ELF-1 (cell line): ENCODE measurements at regions not wholly inside any gene's neighbourhood (a gene's known extent, or its start where the extent isn't known, plus 50 kb on each side); places are given as distances from the start of the nearest gene placed in this dataset.

Experiments
- DNase-seq: peaks from one replicate; pipeline ENCODE4 v3.0.0-alpha.2; 2016; ENCODE audit warnings: low read depth, low spot score

DNA sequence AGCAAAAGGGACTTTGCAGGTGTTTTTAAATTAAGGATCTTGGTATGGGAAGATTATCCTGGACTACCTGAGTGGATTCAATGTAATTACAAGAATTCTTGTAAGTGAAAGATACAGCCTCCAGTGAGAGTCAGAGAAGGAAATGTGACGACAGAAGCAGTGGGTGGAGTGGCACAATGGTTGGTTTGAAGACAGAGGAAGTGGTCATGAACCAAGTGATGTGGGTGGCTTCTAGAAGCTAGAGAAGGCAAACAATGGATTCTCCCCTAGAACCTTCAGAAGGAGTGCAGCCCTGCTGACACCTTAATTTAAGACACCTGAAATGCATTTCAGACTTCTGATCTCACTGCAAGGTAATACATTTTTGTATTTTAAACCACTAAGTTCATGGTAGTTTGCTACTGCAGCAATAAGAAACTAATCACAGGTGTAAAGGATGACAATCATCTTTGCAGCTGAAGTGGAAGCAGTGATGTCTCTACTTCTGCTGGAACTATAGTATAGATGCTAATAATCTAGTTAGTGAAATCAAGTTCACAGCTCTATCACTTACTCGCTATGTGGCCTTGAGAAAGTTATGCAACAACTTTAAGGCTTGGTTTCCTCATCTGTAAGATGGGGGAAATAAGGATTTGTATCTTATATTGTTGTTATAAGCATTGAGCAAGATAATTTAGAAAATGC, 403.4 kb upstream of the SUCLG2 start:
- DNase-seq: no peak

DNA sequence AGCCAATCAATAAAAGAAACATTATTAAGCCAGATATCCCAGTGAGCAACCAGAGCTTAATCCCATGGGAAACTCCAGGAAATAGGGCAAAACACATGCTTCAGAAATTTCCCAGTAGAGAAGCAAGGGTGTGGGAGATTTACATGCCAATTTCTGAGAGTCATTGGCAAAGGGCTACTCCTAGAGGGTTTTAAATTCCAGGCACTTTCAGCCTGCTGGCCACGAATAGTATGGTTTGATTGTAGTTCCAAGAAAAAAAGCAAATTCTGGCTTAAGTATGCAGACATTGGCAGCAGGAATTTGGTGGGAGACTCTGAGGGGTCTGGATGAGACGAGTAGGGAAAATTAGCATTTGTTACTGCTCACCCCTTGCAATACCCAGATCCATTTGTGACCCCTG, 402.1 kb upstream of the SUCLG2 start:
- no peak for DNase-seq

DNA sequence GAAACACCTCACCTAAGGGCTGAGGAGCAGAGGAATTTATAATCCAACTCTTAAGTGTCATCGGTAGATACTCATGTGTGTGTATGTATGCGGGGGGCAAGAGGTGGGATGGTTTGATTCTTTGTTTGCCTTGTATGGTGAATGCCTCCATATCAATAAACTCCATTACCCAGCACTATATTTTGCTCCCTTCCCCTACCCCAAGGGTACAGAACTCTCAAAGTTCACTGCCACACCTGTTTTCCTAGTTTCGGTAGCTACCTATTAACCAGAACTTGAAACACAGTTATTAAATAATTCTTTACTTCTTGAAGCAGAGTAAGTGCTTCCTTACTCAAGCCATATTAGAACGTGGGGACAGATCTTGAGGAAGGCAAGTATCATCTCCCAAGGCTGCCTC, 400.8 kb upstream of the SUCLG2 start:
- no peak for DNase-seq

DNA sequence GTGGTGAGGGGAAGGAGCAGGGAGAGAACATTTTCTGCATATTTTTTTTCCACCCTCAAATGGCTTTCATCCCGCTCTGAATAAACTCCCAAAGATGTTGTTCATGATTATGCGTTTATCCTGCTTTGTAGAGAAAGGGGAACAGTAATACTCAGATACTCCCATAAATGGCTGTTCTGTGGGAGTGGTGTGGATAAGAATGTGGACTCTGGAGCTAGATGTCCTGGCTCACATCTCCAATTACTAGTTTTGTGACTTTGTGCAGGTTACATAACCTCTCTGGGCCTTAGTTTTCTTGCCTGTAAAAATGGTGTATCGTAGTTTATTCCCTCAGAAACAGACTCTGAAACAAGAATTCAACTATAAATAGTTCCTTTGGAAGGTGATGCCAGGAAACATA, 395.4 kb upstream of the SUCLG2 start:
- DNase-seq: no peak

DNA sequence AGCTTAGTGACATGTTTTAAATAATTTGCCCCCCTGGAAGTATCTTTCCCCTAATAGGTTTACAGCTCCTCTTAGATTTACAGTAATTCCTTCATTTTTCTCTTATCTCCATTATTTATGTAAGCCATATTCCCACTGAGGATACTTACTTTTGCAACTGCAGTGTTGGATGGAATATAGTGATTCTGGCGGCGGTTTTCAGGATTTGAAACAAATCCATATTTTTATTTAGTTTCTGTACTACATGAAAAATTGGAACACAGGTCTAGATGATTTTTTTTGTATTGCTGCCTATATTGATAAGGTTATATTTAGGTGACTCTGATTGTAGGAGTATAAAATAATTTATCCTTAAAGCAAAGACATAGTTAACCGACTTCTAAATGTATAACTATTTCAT, 391.6 kb upstream of the SUCLG2 start:
- DNase-seq: no peak

DNA sequence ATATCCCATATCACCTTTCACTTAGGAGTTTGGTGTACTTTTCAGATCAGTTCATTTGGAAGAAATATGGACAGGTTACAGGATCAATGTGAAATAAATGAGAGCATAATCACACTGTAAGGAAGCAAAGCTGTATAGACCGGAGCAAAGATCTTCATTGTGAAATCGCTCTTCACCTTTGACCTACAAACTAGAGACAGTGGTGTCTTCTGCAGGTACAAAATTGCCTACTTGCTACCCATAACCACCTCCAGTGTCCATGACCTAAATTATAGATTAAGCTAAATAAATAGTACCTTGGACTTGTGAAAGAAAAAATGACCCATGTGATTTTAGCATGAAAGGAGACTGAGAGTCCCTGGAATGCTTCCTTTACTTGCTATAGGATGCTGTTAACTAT, 379.5 kb upstream of the SUCLG2 start:
- no peak for DNase-seq

DNA sequence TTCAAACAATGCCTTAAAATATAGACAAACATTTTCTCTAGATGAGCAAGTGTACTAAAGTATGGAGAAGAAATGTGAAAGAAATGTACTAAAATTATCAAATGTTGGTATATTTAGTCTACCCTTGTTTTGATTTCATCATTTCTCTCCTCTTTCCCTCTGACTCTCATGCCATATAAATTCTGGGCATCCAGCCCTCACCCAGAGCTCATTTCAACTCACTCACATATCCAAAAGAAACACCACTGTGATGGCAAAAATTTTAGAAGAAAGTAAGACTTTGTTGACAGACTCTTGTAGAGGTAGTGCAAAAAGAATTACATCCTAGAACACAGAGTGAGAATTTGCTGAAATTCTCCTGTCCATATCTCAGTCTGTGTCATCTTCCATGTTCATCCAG, 377.8 kb upstream of the SUCLG2 start:
- no peak for DNase-seq

DNA sequence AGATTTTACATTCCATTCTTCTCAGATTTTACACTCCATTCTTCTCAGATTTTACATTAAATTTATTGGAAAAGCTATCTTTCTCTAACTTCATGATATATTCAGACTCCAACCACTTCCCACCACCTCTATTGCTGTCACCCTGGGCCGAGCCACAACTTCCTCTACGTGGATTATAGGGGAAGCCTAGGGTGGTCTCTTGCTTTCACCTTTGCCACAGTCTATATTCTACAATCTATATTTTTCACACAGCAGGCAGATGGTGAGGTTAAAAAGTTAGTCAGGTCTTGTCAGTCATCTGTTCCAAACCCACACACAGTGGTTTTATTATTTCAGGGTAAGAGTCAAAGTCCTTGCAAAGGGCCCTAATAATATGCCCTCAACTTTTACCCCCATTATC, 370.8 kb upstream of the SUCLG2 start:
- DNase-seq: no peak

DNA sequence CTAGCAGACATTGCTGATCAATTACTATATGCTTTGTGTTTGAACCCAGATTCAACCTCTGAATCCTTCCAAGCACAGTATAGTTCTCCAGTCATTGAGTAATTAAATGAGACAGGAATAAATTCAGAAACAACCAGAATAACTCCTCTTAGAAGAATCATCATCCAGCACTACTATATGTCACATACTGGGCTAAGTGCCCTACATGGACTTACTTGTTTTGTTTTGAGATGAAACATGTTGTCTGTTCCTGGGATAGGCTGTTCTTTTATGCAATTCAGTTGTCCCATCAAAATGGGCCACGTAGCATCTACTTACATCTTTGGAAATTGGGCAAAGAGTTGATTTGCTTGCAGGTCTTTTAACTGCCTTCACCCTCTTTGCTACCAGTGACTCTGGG, 365.5 kb upstream of the SUCLG2 start:
- DNase-seq: no peak

DNA sequence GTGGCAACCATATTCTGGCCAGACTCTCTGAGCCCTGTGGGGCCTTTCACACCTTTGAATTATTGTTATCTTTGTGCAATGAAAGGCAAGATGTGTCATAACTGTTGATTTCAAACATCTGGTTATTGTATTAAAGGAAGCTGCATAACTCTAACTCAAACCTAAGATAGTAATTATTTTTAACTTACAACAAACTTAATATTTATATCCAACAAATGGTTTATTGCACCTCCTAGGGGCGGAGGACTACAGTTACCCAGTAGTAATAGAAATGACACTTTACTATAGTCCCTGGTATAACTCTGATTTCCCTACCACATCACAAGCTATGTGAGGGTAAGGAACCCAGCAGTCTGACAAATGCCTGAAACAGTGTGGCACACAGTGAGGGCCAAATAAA, 363.9 kb upstream of the SUCLG2 start:
- DNase-seq: no peak

DNA sequence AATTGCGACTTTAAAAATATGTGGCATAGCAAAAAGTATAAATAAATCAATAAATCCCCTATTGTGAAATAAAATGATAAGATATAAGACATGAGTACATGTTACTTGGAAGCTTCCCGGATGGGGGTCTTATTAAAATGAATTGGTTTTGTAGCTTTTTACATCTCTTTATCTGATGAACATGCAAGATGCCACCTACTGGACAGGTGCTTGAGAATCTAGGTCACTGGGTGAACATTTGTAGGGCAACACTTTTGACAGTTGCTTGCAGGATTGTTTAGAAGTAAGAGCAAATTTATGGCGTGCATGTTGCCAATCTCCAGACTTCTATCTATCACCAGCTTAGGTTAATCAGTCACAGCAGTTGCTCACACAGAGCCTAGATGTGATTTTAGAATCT, 362.7 kb upstream of the SUCLG2 start:
- DNase-seq: no peak

DNA sequence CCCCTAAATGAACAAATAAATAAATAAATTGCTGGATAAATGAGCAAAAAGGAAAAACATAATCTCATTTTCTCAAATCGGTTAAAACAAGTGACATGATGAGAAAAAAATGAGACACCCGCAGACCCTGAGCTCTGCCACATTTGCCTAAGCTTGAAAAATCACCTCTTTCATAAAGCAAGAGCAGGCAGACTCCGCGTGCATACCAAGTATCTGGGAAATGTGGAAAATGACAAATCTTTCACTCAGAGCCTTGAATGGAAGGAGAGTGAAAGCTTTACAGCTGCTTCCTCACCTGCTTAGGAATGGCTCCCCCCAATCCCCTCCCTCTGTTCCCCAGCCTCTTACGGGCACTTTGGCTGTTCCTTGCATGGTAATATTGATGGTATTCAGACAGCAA, 355.5 kb upstream of the SUCLG2 start:
- no peak for DNase-seq

DNA sequence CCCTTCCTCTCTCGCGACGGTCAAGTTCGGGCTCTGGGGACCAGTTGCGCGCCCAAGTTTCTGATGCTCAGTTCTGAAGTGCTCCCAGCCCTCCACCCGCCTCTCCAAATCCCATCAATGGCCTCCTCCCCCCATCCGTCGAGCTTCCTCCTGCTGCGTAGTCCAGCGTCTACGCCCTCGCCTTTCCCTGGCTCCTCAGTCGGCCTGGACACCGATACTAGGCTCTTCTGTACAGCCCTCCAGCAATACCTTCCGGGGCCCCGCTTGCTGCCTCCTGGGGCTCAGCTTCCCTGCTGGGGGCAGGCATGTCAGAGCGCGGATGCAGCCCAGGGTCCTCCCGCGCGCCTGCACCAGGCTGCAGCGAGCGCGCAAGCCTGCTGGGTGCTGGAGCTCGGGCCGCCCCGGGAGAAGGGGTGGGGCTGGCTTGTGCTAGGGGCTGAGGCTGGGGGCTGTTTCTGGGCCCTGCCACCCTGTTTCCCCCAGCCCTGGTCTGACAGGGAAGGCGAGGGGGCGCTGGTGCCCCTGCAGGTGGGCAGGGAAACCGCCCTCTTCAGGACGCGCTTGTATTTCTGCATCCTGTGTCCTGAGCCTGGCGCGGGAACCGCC, 353.3 kb upstream of the SUCLG2 start:
- DNase-seq: peak; percentile 37

DNA sequence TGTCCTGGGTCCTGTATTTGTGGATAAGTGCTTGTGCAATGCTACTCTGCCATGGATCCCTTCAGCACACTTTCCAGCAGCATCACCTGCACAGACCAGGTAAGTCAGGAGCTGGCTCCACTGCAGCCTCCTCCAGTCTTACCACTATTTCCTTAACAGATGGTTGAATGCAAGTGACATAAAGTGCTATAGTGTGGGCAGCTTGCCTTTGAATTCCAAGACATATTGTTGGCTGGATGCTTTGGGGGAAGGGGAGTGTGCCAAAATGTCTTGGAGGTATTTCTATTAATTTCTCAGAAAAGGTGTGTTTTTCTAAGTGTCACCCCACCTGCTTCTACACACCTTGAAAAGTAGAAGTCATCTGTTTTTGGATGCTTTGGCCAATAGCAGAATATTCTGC, 352.2 kb upstream of the SUCLG2 start:
- no peak for DNase-seq

DNA sequence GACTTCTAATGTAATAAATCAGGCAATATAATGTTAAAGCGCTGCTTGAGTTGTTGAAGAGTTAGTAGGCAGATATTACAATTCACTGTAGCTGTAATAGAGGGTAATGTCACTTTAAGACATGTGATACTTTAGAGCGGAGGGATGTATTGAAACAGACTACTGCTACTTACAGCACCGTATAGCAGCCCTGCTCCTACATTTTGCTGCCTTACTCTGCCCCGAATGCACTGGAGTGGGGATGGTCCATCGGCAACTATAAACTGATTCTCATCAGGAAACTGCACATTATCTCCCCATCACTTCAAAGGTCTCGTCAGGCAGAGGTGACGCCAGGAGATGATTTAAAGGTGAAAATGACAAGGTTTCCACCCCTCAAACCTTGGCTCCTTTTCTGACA, 349.7 kb upstream of the SUCLG2 start:
- no peak for DNase-seq

DNA sequence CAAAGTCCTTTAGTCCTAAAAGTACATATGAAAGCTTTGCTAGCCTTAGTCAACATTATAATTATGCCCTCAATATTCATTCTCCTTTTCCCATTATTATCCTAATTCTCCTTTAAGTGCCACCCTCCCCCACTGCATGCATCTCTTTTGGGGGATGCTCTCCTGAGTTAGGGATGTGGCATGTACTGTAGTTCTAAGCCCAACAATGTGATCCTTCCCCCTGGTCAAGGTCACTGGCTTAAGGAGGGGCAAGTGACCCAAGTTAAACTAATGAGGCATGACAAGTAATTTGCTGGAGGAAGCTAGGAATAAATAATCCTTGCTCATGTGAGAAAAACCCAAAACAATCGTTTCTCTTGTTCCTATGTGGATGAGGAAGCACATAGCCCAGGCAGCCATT, 343.9 kb upstream of the SUCLG2 start:
- DNase-seq: no peak

DNA sequence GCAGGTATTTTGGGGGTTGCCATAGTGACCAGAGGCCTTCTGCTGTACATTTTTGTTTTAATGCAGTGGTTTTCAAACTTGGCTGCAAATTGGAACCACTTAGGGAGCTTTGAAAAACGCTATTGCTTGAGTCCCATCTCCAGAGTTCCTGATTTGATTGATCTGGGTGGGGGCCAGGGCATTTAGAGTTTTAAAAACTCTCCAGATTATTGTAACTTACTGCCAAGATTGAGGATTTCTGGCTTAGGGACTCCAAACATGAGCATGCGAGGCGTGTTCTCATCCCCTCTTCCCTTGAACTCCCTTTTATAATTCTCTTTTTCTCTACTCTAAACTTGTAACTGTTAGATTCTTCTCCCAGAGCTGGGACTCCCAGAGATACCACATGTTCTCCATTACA, 340.8 kb upstream of the SUCLG2 start:
- DNase-seq: no peak

DNA sequence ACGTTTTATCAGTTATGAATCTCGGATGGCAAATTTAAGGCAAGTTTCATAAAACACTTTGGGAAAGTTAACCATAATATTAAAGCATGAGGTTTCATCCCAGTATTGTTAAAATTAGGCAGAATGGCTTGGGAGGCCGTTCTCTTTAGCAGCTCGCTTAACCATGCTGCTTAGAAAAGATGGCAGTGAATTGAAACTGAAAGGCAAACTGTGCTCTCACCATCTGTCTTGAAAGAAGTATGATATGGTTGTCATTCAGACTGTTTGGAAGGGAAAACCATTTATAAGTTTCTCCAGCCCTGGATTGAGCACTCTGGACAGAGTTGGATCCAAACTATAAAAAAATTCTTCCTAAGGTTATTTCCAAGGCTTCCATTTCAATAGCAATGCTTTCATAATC, 332.3 kb upstream of the SUCLG2 start:
- no peak for DNase-seq

DNA sequence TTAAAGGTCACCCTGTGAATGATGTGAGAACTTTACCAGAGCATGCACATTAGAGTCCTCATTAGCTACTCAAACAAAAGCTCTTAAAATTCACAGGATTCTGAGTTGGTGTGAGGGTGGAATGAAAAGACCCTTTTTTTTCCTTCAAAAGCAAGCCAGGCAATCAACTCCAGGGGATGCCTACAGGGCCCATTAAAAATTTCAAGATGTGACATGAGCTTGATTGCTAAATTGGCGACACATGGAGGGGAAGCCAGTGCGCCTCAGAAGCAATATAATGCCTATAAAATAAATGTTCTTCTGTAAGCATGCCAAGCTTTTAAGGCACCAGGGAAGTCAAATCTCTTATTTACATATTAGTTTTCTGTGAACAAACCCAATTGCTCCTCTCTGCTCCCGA, 328.8 kb upstream of the SUCLG2 start:
- DNase-seq: no peak

DNA sequence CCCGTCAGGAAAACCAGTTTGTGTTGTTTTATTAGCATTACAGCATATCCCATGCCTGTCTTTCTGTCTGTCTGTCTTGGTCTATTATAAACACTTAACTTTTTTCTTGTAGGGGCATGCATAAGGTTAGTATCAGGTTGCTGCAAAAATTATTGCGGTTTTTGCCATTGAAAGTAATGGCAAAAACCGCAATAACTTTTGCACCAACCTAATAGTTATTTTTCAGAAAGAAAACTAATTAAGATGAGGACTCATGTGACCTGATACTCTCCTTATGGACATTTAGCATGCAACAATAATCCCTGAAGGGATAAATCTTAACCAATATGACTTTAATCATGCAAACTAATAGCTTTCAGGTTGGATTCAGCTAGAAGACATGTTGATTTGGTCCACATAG, 326.7 kb upstream of the SUCLG2 start:
- DNase-seq: no peak

DNA sequence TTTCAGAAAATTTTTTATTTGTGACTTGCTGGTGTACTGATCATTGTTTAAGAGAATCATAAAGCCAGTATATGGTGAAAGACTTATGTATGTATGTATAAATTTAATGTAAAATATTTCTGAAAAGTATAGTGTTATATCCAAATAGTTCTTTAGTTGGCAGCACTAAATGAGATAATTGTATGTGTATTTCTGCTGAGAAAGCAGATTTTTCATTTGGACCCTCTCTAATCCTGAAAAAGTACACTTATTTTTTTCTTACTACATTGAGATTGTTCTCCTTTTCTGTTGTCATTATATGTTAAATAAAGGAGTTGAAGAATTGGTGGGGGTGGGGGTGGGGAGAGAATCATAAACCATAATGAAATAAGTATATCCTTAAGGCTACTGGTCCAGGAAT, 324.9 kb upstream of the SUCLG2 start:
- DNase-seq: no peak

DNA sequence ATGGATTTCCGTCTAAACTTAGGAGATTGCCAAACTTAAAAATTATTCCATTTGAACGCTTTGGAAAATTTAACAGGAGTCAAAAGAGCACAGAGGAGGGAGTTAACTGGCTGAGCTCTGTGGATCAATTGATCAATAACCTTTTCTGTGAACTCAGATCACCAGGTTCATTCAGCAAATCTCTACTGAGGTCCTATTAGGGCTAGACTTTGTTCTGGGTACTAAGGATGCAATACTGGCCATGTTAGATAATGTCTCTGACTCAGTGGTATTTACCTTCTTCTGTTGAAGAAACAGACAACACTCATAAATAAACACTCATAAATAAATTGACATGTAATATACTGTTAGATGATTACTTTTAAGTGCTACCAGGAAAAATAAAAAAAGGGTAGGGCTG, 323.4 kb upstream of the SUCLG2 start:
- no peak for DNase-seq

DNA sequence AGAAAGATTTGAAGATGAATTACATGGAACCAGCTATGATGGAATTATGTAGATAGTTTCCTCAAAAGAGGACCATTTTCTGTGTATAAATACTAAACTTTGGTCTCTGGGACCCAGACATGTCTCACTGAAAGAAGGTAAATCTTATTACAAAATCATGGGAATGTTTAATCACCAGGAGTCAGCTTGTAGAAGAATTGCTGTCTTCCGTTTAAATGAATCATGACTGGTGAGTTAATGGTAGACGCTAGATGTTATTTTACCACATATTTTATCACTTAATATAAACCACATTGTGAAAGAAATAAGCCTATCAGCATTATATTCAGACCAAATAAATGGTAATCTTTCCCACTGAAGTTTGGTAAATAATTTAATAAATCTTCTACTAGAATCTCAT, 322.3 kb upstream of the SUCLG2 start:
- no peak for DNase-seq

DNA sequence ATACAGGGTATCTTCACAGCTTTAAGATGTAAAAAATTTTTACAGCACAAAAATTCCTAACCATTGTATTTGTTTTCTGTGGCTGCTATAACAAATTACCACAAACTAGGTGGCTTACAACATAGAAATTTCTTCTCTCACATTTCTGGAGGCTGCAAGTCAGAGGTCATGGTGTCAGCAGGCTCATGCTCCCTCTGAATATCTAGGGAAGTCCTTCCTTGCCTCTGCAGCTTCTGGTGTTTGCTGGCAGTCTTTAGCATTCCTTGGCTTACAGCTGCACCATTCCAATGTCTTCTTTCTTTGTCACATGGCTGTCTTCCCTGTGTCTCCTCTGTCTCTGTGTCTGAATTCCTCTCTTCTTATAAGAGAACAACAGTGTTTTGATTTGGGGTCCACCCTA, 310.2 kb upstream of the SUCLG2 start:
- DNase-seq: no peak
